Calu3 (cell line): ENCODE measurements at regions not wholly inside any gene's neighbourhood (a gene's known extent, or its start where the extent isn't known, plus 50 kb on each side); places are given as distances from the start of the nearest gene placed in this dataset.
A peak's percentile ranks its signal among the peaks of the same experiment; 100 is the strongest.

Experiments
- BruUV-seq: library from RNA; stranded (reverse); fragments of 400-500 nt; replicated peaks from 2 replicates; lab custom pipeline; 2021; lab: Mats Ljungman, UMichigan
- CTCF ChIA-PET: fragments of 300-600 bp; sonication (Branson Sonifier 250); formaldehyde crosslinking; loops from one replicate; lab custom pipeline; 2022; ENCODE audit warnings: antibody characterized with exemption; lab: Charles Lee
- DNase-seq: peaks from one replicate; pipeline ENCODE4 v3.0.0; 2022
- H3K27ac Mint-ChIP-seq: one replicate; pipeline ENCODE4 v1.8.0; 2022; ENCODE audit warnings: mixed read lengths; ENCODE audit not compliant: unreplicated experiment
- H3K27me3 Mint-ChIP-seq: one replicate; pipeline ENCODE4 v1.8.0; 2022; ENCODE audit warnings: mixed read lengths; ENCODE audit not compliant: unreplicated experiment
- H3K36me3 Mint-ChIP-seq: one replicate; pipeline ENCODE4 v1.8.0; 2022; ENCODE audit warnings: mild to moderate bottlenecking, moderate library complexity, mixed read lengths; ENCODE audit not compliant: insufficient read depth, unreplicated experiment
- H3K4me1 Mint-ChIP-seq: one replicate; pipeline ENCODE4 v1.8.0; 2022; ENCODE audit warnings: mild to moderate bottlenecking, low read depth, mixed read lengths; ENCODE audit not compliant: unreplicated experiment
- H3K4me3 Mint-ChIP-seq: one replicate; pipeline ENCODE4 v1.8.0; 2022; ENCODE audit warnings: mild to moderate bottlenecking, low read depth, moderate library complexity, mixed read lengths; ENCODE audit not compliant: unreplicated experiment
- H3K9me3 Mint-ChIP-seq: one replicate; pipeline ENCODE4 v1.8.0; 2022; ENCODE audit warnings: low read depth, mixed read lengths; ENCODE audit not compliant: unreplicated experiment
- CTCF ChIP-seq: fragments of 200-600 bp; IDR thresholded peaks from one replicate; pipeline ENCODE4 v1.8.0; 2022; ENCODE audit warnings: antibody characterized with exemption; ENCODE audit not compliant: unreplicated experiment
- intact Hi-C: fragments of 100-400 bp; cut with micrococcal nuclease; formaldehyde crosslinking; loops from one replicate; pipeline ENCODE4 v1.10.0; 2022; ENCODE audit not compliant: unreplicated experiment

GRCh38 chr1:229213797-229214196, 57.1 kb upstream of the RAB4A start:
- no peak overlapping the region for H3K27ac Mint-ChIP-seq
- no peak overlapping the region for H3K4me3 Mint-ChIP-seq
- CTCF ChIA-PET = no interaction called here
- no peaks in the 10 kb centered on the region for H3K9me3 Mint-ChIP-seq
- BruUV-seq = no TSS peak
- no peak for DNase-seq
- no peaks in the 10 kb centered on the region for H3K4me1 Mint-ChIP-seq
- intact Hi-C loops = no loop called here
- H3K27me3 Mint-ChIP-seq = no peaks in the 10 kb centered on the region
- no peaks in the 10 kb centered on the region for H3K36me3 Mint-ChIP-seq
- no peak for TF ChIP-seq CTCF

GRCh38 chr1:229217716-229218115, 53.2 kb upstream of the RAB4A start:
- Mint-ChIP-seq H3K27me3 (no peaks in the 10 kb centered on the region), H3K36me3 (no peaks in the 10 kb centered on the region), H3K4me3 (no peak overlapping the region), H3K9me3 (no peaks in the 10 kb centered on the region), H3K27ac (no peak overlapping the region), H3K4me1 (no peaks in the 10 kb centered on the region)
- peak; percentile 12 for DNase-seq
- no TSS peak for BruUV-seq
- CTCF ChIA-PET = no interaction called here
- intact Hi-C loops = no loop called here
- no peak for TF ChIP-seq CTCF

- DNase-seq = no peak
- H3K9me3 Mint-ChIP-seq = no peaks in the 10 kb centered on the region
- intact Hi-C loops = no loop called here
- no peak overlapping the region for H3K4me3 Mint-ChIP-seq
- CTCF ChIA-PET = no interaction called here
- TF ChIP-seq CTCF = no peak
- H3K36me3 Mint-ChIP-seq = no peaks in the 10 kb centered on the region
- peaks cover under 1% of the 10 kb centered on the region for H3K4me1 Mint-ChIP-seq
- H3K27me3 Mint-ChIP-seq = no peaks in the 10 kb centered on the region
- H3K27ac Mint-ChIP-seq = no peak overlapping the region
- BruUV-seq = no TSS peak
These were observed 52.3 kb upstream of the RAB4A start for GRCh38 chr1:229218612-229219025.

- no peaks in the 10 kb centered on the region for H3K9me3 Mint-ChIP-seq
- DNase-seq = no peak
These were observed 50.6 kb upstream of the RAB4A start for GRCh38 chr1:229220163-229220846.

More at GRCh38 chr1:229220163-229220846, 50.6 kb upstream of the RAB4A start:
- no peak for TF ChIP-seq CTCF
- intact Hi-C loops = loop anchor here (2.0 to 10.0 kb wide), 3 partner anchors 96 to 318 kb away; no protein-coding TSS in a partner anchor
- Mint-ChIP-seq H3K27me3 (no peaks in the 10 kb centered on the region), H3K27ac (no peak overlapping the region), H3K4me1 (peaks cover 18% of the 10 kb centered on the region), H3K36me3 (no peaks in the 10 kb centered on the region), H3K4me3 (no peak overlapping the region)
- no TSS peak for BruUV-seq
- CTCF ChIA-PET = no interaction called here
